Activated CD4-positive, alpha-beta T cell treated with anti-CD3 and anti-CD28 coated beads, Interleukin-2, Interleukin-6, amounts not matched to agents 100 ng/mL and 50 ng/mL, durations not matched to agents 16 hours and 8 hours (primary cell): ENCODE measurements at regions not wholly inside any gene's neighbourhood (a gene's known extent, or its start where the extent isn't known, plus 50 kb on each side); places are given as distances from the start of the nearest gene placed in this dataset.

Experiments
- DNase-seq: peaks from one replicate; pipeline ENCODE4 v3.0.0-alpha.2; 2020

GRCh38 chr7:1322240-1323110 lies 89.8 kb downstream of the UNCX start:
- no peak for DNase-seq

GRCh38 chr7:1323178-1324027 lies 90.7 kb downstream of the UNCX start:
- no peak for DNase-seq

GRCh38 chr7:1324028-1324900 lies 91.6 kb downstream of the UNCX start:
- DNase-seq = no peak

- DNase-seq = no peak
Observed at GRCh38 chr7:1325246-1325645, 92.6 kb downstream of the UNCX start.

GRCh38 chr7:1325646-1326510 lies 93.2 kb downstream of the UNCX start:
- DNase-seq = no peak

GRCh38 chr7:1326511-1326785 lies 93.8 kb downstream of the UNCX start:
- DNase-seq = no peak

GRCh38 chr7:1329261-1329660 lies 96.6 kb downstream of the UNCX start:
- no peak for DNase-seq

- DNase-seq = no peak
Observed at GRCh38 chr7:1329966-1330800, 97.5 kb downstream of the UNCX start.

- DNase-seq = no peak
Observed at GRCh38 chr7:1330801-1331425, 98.2 kb downstream of the UNCX start.

GRCh38 chr7:1331561-1332467 lies 99.1 kb downstream of the UNCX start:
- DNase-seq = no peak

- no peak for DNase-seq
Observed at GRCh38 chr7:1336509-1336908, 103.8 kb downstream of the UNCX start.

GRCh38 chr7:1339611-1340010 lies 106.9 kb downstream of the UNCX start:
- DNase-seq = no peak

- no peak for DNase-seq
Observed at GRCh38 chr7:1340031-1340430, 107.4 kb downstream of the UNCX start.

- DNase-seq = no peak
Observed at GRCh38 chr7:1340461-1341360, 108.0 kb downstream of the UNCX start.

GRCh38 chr7:1341361-1342089 lies 108.9 kb downstream of the UNCX start:
- no peak for DNase-seq

GRCh38 chr7:1342090-1342640 lies 109.5 kb downstream of the UNCX start:
- no peak for DNase-seq

GRCh38 chr7:1343551-1343950 lies 110.9 kb downstream of the UNCX start:
- DNase-seq = no peak

- no peak for DNase-seq
Observed at GRCh38 chr7:1344421-1344820, 111.7 kb downstream of the UNCX start.
